ENCODE measurements at regions not wholly inside any gene's neighbourhood (a gene's known extent, or its start where the extent isn't known, plus 50 kb on each side); places are given as distances from the start of the nearest gene placed in this dataset.

GRCh38 chr12:5155866-5156265, 112.2 kb downstream of the KCNA5 start:
- TF ChIP-seq CTCF (IDR thresholded peaks at IDR 0.05), result no peak
- TF ChIP-seq POLR2A (IDR thresholded peaks at IDR 0.05), result no peak
